CD4-positive, alpha-beta T cell treated with Interleukin-17A for 4 hours (primary cell): ENCODE measurements at regions not wholly inside any gene's neighbourhood (a gene's known extent, or its start where the extent isn't known, plus 50 kb on each side); places are given as distances from the start of the nearest gene placed in this dataset.
A peak's percentile ranks its signal among the peaks of the same experiment; 100 is the strongest.

ENCODE experiments used
- DNase-seq: peaks from one replicate; pipeline ENCODE4 v3.0.0-alpha.2; 2020; ENCODE audit warnings: mixed read lengths

GRCh38 chr13:106630650-106631049 lies 62.7 kb upstream of the ARGLU1 start:
- DNase-seq: no peak

- no peak for DNase-seq
Observed at GRCh38 chr13:106630162-106630561, 62.2 kb upstream of the ARGLU1 start.

GRCh38 chr13:106628936-106629659 lies 61.2 kb upstream of the ARGLU1 start:
- no peak for DNase-seq

DNA sequence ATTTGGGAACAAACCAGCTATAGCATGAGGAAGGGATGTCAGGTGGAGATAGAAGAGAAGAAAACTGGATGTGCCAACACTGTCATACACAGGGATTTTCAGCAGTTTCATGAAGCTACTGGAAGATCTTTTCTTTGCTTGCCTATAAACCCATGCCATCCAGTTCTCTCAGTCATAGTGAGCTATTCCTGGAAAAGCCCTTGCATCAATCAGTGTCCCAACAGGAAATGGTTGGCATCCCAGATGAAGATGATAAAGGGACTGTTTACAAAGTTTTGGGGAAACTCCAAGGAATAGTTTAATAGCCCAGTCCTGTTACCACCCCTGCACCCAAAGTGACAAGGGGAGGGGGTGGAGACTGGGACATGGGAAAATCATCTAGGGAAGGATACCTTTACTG lies 58.5 kb upstream of the ARGLU1 start:
- no peak for DNase-seq

- no peak for DNase-seq
Observed at GRCh38 chr13:106625578-106625977, 57.6 kb upstream of the ARGLU1 start.

DNA sequence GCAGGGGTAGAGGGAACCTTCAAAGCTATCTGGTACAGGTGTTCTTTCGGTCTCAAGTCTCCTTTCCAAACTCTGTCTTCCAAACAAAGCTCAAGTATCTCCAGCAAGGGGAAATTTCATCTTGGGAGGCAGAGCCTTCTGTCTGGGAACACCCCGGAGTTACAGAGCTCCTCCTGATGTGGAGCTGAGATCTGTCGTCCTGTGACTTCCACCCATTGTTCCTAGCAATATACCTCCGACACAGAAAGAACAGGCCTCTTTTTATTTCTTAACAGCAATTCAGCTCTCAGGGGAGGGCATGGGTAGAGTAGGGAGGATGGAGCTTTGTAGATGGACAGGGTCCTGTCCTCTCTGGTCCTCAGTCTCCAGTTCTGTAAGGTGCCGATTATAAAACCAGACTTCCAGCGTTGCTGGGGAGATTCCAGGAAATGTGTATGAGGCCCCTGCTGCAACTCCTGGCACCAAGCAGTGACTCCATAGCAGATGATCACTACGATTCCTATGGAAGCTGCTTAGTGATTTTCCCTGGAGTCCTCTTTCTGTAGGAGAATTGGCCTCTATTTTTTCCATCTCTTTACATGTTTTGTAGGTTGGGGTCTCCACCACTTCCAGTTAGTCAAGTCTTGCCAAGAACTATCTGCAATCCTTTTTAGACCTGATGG lies 56.0 kb upstream of the ARGLU1 start:
- DNase-seq: no peak

GRCh38 chr13:106621833-106622232 lies 53.9 kb upstream of the ARGLU1 start:
- no peak for DNase-seq

GRCh38 chr13:106619688-106620555 lies 52.0 kb upstream of the ARGLU1 start:
- peak; percentile 10 for DNase-seq
